Stimulated activated CD8-positive, alpha-beta memory T cell treated with anti-CD3 and anti-CD28 coated beads, Interleukin-7, amount 100 ng/mL, for 4 hours (primary cell): ENCODE measurements at regions not wholly inside any gene's neighbourhood (a gene's known extent, or its start where the extent isn't known, plus 50 kb on each side); places are given as distances from the start of the nearest gene placed in this dataset.
"Not testable (repeated sequence)": the region's sequence is repeated elsewhere in the genome, so short reads cannot be mapped to it uniquely, and the experiment has no call there.

Experiments
- DNase-seq, 2 donors: peaks; one replicate each; pipeline ENCODE4 v3.0.0-alpha.2; 2020; ENCODE audit warnings: low read depth in 2 of 2

DNA sequence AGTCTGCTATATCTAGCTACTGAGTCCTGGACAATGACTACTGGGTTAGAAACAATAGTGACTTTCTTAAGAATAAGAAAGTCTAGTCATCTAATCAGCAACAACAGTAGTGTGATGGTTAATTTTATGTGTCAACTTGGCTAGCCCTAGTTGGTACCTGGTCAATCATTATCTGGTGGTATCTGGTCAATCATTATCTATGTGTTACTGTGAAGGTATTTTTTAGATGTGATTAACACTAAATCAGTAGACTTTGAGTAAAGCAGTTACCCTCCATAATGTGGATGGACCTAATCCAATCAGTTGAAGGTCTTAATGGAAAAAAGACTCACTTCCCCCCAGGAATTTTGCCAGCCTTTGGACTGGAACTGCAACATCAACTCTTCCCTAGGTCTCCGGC lies 312.6 kb downstream of the SIPA1L2 start:
- no peak for DNase-seq

DNA sequence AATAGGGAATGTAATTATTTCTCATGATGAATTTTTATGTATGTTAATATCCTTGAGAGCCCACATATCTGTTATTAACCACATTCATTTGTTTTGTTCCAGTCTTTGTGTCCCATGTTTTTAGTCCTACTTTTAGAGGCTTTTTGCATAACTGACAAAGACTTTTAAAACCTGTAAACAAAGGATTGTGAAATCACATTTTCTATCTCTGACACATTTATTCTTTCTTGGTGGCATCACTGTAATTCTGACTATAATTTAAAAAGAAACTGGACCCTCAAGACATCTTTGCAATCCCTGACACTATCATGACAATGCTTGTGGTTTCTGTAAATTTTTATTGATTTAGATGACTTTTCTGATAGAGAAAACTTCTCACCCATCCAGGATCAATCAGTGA lies 313.1 kb downstream of the SIPA1L2 start:
- no peak for DNase-seq

GRCh38 chr1:232313876-232314275 lies 316.1 kb downstream of the SIPA1L2 start:
- not testable (repeated sequence) for DNase-seq

GRCh38 chr1:232310541-232310940 lies 319.4 kb downstream of the SIPA1L2 start:
- no peak for DNase-seq

GRCh38 chr1:232308616-232309015 lies 321.3 kb downstream of the SIPA1L2 start:
- DNase-seq: no peak

DNA sequence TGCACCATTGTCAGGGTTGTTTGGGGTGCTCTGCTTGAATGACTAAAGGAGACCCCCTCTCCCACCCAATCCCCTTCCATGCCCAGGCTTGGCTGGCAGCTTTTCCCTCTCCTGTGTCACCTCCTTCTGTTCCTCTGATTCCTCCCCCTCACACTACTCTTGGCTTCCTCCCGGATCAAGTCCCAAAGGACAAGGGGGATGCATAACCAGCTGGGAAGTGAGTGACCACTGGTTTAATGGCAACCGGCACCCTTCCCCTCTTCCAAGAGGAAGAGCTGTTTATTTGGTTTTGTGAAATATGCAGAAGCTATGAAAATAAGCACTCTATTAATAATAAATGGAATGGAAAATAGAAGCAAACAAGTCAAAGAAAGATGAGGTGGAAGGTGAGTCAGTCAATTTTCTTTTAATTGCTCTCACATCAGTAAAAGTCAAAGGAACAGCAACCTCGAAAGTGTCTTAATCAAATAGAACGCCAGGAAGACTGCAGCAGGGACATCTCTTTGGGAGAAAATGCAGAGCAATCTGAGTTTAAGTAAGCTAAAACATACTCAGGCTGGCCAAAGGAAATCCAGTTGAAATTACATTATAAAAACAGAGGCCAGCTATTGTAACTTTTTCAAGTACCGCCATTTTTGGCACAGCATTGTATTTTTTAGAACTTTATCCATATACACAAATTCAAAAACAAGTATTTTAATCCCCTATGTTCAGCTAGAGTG lies 322.5 kb downstream of the SIPA1L2 start:
- DNase-seq: no peak

DNA sequence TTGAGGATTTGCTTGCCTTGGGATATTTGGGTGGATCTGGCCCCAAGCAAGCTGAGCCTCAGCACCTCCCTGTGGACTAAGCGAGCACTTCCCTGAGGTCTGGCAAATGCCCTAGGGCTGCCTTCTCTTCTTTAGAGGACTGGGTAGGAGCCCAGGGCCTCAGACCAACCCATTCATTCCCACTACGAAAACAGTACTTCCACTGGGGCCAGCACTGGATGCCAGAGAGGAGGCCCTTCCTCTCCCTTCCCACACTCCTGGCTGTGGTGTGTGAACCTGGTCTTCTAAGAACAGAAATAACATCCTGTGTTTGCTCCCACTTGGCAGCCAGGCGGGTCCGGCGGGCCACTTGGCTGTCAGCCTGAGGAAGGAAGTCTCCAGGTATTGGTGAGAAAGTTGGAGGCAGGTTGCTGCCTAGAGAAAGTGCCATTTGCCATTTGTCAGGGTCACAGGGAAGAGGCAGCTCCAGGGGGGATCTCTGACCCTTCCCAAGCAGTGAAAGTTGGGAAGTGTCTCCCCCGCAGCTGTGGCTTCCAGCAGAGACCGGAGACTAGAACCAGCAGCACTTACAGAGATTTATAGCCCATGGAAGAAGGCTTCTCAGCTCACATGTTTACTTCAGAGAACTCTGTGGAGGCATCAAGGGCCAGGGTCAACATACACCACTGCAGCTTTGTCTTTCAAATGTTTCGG lies 323.5 kb downstream of the SIPA1L2 start:
- DNase-seq: no peak

DNA sequence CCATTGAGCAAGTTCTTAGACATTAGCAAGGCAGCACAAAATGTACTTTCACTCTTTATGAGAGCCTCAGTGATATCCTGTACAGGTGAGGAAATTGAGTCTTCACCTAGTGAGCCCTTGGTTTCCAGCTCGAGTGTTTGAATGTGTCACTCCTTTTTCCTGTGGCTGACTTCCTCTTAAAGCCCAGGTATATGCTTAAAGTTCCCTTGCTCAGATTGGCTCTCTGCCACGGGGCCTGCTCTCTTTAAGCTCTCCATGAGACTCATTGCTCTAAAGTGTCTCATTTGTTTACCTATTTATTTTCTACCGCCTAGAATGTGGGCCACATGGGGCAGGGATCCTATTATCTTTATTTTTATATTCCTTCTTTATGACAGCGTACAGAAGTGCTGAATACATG lies 324.9 kb downstream of the SIPA1L2 start:
- DNase-seq: no peak

DNA sequence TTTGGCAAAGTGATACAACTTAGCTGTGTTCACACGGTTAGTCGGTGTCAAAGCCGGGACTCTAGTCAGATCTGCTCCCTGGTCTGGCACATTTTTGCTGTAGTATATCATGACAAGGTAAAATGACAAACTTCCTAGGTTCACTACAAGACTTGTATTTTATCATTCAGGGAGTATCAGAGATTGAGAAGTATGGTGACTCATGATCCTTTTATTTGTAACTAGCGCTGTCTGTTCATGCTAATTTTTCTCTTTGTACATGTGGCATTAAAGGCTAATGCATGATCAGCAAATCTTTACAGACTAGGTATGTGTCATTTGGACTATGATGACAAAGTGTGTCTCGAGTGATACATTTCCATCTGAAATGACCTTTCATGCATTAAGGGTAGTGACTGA lies 326.7 kb downstream of the SIPA1L2 start:
- DNase-seq: no peak

- no peak for DNase-seq
Observed at GRCh38 chr1:232302376-232303221, 327.3 kb downstream of the SIPA1L2 start.

- no peak for DNase-seq
Observed at GRCh38 chr1:232301246-232301645, 328.7 kb downstream of the SIPA1L2 start.

DNA sequence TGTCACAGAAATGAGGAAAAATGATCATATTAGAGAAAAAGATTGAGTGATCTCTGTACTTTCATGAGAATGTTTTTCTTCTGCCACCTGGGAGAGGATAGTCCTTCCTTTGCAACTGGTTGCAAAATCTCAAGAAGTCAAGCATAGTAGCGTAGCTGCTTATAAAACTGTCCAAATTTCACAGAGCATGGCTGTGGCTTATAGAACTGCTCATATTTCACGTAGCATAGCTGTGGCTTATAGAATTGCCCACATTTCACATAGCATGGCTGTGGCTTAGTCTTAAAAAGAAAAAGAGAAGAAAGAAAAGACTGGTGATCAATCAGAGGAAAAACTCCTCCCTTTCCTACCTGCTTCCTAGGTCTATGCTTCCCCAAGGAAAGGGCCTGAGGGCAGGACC lies 329.5 kb downstream of the SIPA1L2 start:
- no peak for DNase-seq

DNA sequence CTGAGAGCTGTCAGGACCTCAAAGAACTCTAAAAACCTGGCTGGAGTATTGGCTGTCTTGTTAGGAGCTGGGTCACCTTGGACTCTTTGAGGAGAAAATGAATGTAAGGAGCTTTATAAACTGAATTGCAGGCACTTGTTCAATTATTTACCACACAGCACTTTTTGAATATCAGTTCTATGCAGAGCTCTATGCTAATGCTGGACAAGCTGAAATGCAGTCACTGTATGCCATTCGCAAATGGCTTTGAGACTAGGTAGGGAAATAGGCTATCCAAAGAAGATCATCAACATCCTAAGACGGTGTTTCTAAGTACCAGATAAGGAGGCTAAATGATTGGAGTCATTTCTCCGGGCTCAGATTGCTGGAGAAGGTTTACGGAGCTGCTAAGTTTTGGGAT lies 333.5 kb downstream of the SIPA1L2 start:
- DNase-seq: no peak

DNA sequence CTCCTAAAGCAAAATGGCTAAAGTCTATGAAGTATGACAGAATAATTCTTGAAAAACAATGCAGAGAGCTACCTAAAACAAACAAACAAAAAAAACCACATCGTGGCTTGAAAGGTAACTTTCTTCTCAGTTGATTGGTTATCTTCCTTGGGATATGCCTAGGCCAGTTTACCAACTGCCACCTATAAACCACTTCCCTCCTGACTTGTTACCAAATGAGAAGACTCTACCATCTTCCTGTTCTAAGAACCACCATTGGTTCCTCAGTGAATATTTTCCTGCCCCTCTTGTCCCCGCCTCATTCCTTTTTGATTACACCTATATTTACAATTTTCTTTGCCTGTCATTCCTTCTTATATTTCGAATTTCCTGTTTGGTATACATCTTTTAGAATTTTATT lies 336.6 kb downstream of the SIPA1L2 start:
- DNase-seq: no peak

DNA sequence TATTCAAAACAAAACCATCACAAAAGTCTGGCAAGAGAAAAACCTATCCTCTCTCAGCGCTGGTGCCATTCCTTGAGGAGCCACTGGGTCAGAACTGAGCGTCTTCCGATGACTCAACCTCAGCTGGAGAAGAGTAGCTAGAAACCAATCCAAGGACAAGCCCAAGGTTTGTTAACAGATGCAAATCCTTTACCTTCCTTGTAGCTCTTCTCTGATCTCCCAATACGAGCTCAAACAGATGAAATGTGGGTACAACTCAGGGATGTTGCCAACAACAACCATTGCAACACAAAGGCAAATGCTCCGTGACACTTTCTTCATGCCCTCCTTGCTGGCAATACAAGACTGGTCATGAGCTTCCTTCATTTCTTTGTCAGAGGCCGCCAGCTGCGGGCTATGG lies 337.1 kb downstream of the SIPA1L2 start:
- no peak for DNase-seq

DNA sequence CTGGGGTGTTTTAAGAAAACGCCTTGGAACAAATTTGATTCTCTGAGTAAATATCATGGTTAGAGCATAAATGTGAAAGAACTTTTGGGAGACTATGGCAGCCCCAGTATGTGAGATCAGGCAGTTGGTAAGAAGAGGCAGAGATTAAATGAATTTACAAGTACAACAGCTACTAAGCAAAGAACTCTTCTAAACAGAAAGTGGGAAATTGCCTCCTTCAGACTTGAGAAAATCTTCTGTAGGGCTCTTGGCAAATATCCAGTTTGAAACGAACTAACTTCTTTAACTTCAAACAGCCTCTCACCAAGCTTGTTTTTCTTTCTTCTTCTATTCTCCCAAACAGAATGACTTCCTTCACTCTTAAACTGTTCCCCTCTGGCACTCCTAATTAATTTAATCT lies 337.7 kb downstream of the SIPA1L2 start:
- no peak for DNase-seq

DNA sequence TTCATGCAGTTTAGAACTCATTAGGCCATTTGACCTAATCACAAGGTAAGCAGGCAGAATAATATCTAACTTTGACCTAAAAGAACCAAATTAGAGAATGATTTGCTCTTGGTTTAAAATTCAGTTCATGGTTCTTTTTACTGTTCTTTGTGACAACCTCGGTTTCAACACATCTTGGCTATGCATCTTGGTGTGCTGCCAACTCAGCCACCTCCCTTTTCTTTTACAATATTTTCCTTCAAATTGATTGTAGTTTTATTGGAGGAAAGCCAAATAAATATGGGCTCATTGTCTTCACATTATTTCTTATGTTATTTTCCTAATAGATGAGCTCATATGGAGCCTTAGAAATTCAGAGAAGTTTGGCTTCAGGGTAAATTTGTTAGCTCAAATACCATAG lies 338.3 kb downstream of the SIPA1L2 start:
- no peak for DNase-seq

- DNase-seq: no peak
Observed at GRCh38 chr1:232291261-232291660, 338.7 kb downstream of the SIPA1L2 start.

- DNase-seq: no peak
Observed at GRCh38 chr1:232290570-232290969, 339.4 kb downstream of the SIPA1L2 start.

- no peak for DNase-seq
Observed at GRCh38 chr1:232287676-232288569, 342.0 kb downstream of the SIPA1L2 start.

GRCh38 chr1:232285138-232285537 lies 344.8 kb downstream of the SIPA1L2 start:
- DNase-seq: no peak

DNA sequence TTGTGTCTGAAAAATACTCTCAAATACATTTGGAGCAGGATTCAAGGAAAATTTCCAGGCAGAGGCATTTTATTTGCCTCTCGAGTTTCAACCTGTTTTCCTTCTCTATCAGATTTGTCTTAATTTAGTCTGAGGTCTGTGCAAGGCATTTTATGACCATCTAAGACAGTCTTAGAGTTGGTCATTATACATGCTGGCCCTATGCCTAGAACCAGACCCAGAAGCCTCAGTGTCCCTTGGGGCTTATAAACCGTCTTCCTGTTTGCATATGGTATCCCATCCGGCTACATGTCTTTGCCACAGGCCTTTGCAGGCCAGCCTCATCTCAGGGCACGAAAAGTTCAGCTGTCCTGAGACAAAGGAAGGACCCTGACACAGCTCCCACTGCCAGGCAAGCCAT lies 346.1 kb downstream of the SIPA1L2 start:
- DNase-seq: no peak
